PC-9 (cell line): ENCODE measurements at regions not wholly inside any gene's neighbourhood (a gene's known extent, or its start where the extent isn't known, plus 50 kb on each side); places are given as distances from the start of the nearest gene placed in this dataset.
"Not testable (repeated sequence)": the region's sequence is repeated elsewhere in the genome, so short reads cannot be mapped to it uniquely, and the experiment has no call there.

ENCODE experiments used
- BruUV-seq: library from RNA; stranded (reverse); fragments of 400-500 nt; replicated peaks from 2 replicates; lab custom pipeline; 2021; lab: Mats Ljungman, UMichigan
- CTCF ChIA-PET: fragments of 300-600 bp; sonication (Branson Sonifier 250); formaldehyde crosslinking; loops from one replicate; lab custom pipeline; 2022; ENCODE audit warnings: antibody characterized with exemption; lab: Charles Lee
- POLR2A ChIA-PET: fragments of 300-600 bp; sonication (Branson Sonifier 250); formaldehyde crosslinking; loops from one replicate; lab custom pipeline; 2022; ENCODE audit warnings: antibody characterized with exemption; ENCODE audit not compliant: unreplicated experiment; lab: Charles Lee
- DNase-seq, 2 experiments: peaks; one replicate each; pipeline versions ENCODE4 v3.0.0 to v3.0.0-alpha.2; 2015 to 2022; ENCODE audit warnings: mixed read lengths in 1 of 2
- H2AFZ ChIP-seq: fragments of 200-600 bp; sonication (generic); 2 replicates; pipeline ENCODE4 v1.8.1; 2017; ENCODE audit warnings: antibody characterized with exemption
- H3F3A ChIP-seq: fragments of 200-600 bp; sonication (generic); 2 replicates; pipeline ENCODE4 v1.8.1; 2017; ENCODE audit warnings: antibody characterized with exemption, mild to moderate bottlenecking, low read depth; ENCODE audit not compliant: insufficient read depth
- H3K27ac ChIP-seq: fragments of 200-600 bp; sonication (generic); 2 replicates; pipeline ENCODE4 v1.6.1; 2016; ENCODE audit warnings: mixed run types
- H3K27me3 ChIP-seq: fragments of 200-600 bp; sonication (generic); 2 replicates; pipeline ENCODE4 v1.6.1; 2016; ENCODE audit warnings: low read depth, mixed run types; ENCODE audit not compliant: insufficient read depth
- H3K36me3 ChIP-seq: fragments of 200-600 bp; sonication (generic); 2 replicates; pipeline ENCODE4 v1.6.1; 2016; ENCODE audit warnings: low read depth, mixed run types
- H3K4me1 ChIP-seq: fragments of 200-600 bp; sonication (generic); replicated peaks from 2 replicates; pipeline ENCODE4 v1.6.1; 2016; ENCODE audit warnings: mixed run types; ENCODE audit not compliant: insufficient read depth
- H3K4me2 ChIP-seq: fragments of 200-600 bp; sonication (generic); 2 replicates; pipeline ENCODE4 v1.6.1; 2017; ENCODE audit warnings: mixed run types
- H3K4me3 ChIP-seq: fragments of 200-600 bp; sonication (generic); 2 replicates; pipeline ENCODE4 v1.6.1; 2016; ENCODE audit warnings: mixed run types
- H3K79me2 ChIP-seq: fragments of 200-600 bp; sonication (generic); 2 replicates; pipeline ENCODE4 v1.6.1; 2017; ENCODE audit warnings: low read depth, mixed run types
- H3K9me2 ChIP-seq: fragments of 200-600 bp; sonication (generic); 2 replicates; pipeline ENCODE4 v1.8.1; 2017; ENCODE audit warnings: mild to moderate bottlenecking; ENCODE audit not compliant: insufficient read depth
- H3K9me3 ChIP-seq: fragments of 200-600 bp; sonication (generic); 2 replicates; pipeline ENCODE4 v1.8.1; 2016; ENCODE audit warnings: low read depth; ENCODE audit not compliant: insufficient read depth
- H4K20me1 ChIP-seq: fragments of 200-600 bp; sonication (generic); 2 replicates; pipeline ENCODE4 v1.8.1; 2017; ENCODE audit not compliant: insufficient read depth
- EZH2 ChIP-seq: fragments of 200-600 bp; sonication (generic); IDR thresholded peaks from 2 replicates; pipeline ENCODE4 v1.8.0; 2017; ENCODE audit warnings: antibody characterized with exemption, low read depth
- intact Hi-C: fragments of 100-400 bp; cut with micrococcal nuclease; formaldehyde crosslinking; loops from one replicate; pipeline ENCODE4 v1.10.0; 2022; ENCODE audit not compliant: unreplicated experiment
- TF ChIP-seq, protein P1 (sequence below): fragments of 200-600 bp; sonication (generic); conservative IDR thresholded peaks from 2 replicates; pipeline ENCODE4 v1.6.1; 2017; ENCODE audit warnings: mixed run types, antibody characterized with exemption, mild to moderate bottlenecking, moderate library complexity

DNA sequence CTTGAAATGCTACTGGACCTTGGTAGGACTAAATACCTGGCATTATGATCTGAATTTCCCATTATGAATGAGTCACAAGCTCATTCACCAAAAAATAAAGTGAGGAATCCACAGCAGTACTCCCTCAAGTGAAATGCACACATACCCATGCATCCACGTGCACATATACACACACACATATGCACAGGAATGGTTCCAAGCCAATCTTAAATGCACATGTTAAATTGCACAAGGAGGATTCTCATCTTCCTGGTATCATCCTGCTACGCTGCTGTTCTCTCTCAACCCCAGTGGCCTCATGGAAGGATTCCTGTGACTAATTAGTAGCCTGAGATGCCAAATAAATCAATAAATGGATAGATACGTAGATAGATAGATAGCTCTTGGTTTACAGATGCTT lies 132.1 kb upstream of the KLF12 start:
- H4K20me1 ChIP-seq, result no peaks in the 10 kb centered on the region
- POLR2A ChIA-PET, result no interaction called here
- no peaks in the 10 kb centered on the region for H3K4me1 ChIP-seq
- H3K9me2 ChIP-seq, result no peaks in the 10 kb centered on the region
- H3K4me3 ChIP-seq, result no peak overlapping the region
- no peaks in the 10 kb centered on the region for H3K9me3 ChIP-seq
- H3K36me3 ChIP-seq, result no peaks in the 10 kb centered on the region
- CTCF ChIA-PET, result interaction anchor here (0.6 kb wide), 1 partner anchor 20 kb away, joined by 4 read pairs; no protein-coding TSS in a partner anchor
- no peak overlapping the region for H3K27ac ChIP-seq
- TF ChIP-seq, protein P1, sequence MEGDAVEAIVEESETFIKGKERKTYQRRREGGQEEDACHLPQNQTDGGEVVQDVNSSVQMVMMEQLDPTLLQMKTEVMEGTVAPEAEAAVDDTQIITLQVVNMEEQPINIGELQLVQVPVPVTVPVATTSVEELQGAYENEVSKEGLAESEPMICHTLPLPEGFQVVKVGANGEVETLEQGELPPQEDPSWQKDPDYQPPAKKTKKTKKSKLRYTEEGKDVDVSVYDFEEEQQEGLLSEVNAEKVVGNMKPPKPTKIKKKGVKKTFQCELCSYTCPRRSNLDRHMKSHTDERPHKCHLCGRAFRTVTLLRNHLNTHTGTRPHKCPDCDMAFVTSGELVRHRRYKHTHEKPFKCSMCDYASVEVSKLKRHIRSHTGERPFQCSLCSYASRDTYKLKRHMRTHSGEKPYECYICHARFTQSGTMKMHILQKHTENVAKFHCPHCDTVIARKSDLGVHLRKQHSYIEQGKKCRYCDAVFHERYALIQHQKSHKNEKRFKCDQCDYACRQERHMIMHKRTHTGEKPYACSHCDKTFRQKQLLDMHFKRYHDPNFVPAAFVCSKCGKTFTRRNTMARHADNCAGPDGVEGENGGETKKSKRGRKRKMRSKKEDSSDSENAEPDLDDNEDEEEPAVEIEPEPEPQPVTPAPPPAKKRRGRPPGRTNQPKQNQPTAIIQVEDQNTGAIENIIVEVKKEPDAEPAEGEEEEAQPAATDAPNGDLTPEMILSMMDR, result no peak
- TF ChIP-seq EZH2, result no peak
- intact Hi-C loops, result no loop called here
- no peaks in the 10 kb centered on the region for H3K27me3 ChIP-seq
- H3K79me2 ChIP-seq, result no peaks in the 10 kb centered on the region
- H2AFZ ChIP-seq, result no peak overlapping the region
- no peak overlapping the region for H3K4me2 ChIP-seq
- no TSS peak for BruUV-seq
- DNase-seq, result no peak
- H3F3A ChIP-seq, result no peaks in the 10 kb centered on the region

DNA sequence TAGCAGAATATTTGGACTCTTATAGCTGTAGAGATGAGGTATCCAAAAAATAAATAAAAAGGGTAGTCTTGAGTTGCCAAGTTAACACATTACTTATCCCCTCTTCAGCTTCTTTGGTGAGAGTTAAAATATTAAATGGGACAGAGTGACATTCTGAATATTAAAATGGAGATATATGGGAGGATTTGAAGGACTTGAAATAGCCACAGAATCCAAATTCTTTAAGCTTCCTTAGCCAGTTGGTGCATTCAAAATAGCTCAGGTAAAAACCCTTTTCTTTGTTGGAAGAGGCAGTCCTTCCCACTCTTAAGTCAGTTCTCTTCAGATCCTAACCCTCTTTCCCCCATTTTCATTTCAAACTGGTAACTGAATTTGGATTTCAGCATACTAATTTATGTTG lies 130.1 kb upstream of the KLF12 start:
- no peak overlapping the region for H2AFZ ChIP-seq
- intact Hi-C loops, result no loop called here
- no peak overlapping the region for H3K4me3 ChIP-seq
- no peaks in the 10 kb centered on the region for H3K36me3 ChIP-seq
- DNase-seq, result no peak
- H3K27me3 ChIP-seq, result no peaks in the 10 kb centered on the region
- no peaks in the 10 kb centered on the region for H4K20me1 ChIP-seq
- H3K27ac ChIP-seq, result no peak overlapping the region
- ChIA-PET CTCF (no interaction called here), POLR2A (interaction anchor here (0.6 kb wide), 1 partner anchor 10 kb away, joined by 9 read pairs; no protein-coding TSS in a partner anchor)
- no peaks in the 10 kb centered on the region for H3F3A ChIP-seq
- no peak for TF ChIP-seq EZH2
- TF ChIP-seq, protein P1, result no peak
- H3K79me2 ChIP-seq, result no peaks in the 10 kb centered on the region
- no TSS peak for BruUV-seq
- H3K9me3 ChIP-seq, result no peaks in the 10 kb centered on the region
- no peaks in the 10 kb centered on the region for H3K9me2 ChIP-seq
- no peak overlapping the region for H3K4me2 ChIP-seq
- no peaks in the 10 kb centered on the region for H3K4me1 ChIP-seq

DNA sequence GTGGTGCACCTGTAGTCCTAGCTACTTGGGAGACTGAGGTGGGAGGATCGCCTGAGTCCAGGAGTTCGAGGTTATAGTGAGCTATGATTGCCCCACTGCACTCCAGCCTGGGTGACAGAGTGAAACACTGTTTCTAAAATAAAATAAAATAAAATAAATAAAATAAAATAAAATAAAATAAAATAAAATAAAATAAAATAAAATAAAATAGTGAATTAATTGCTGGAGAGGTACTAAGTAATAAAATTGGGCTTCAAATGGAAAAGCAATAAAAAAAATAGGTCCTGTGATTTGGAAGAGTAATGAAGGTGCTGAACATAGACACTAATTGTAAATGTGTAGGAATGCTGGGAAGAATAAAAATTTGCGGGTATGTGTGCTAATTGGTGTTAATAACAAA lies 126.2 kb upstream of the KLF12 start:
- H3K79me2 ChIP-seq, H3K27me3 ChIP-seq, H3K4me3 ChIP-seq, H3K4me1 ChIP-seq, H3K9me2 ChIP-seq, H4K20me1 ChIP-seq, H3F3A ChIP-seq, POLR2A ChIA-PET, BruUV-seq, intact Hi-C loops, H3K36me3 ChIP-seq, H2AFZ ChIP-seq, DNase-seq, H3K9me3 ChIP-seq, H3K4me2 ChIP-seq, H3K27ac ChIP-seq: not testable (repeated sequence)
- CTCF ChIA-PET, result interaction anchor here (0.6 kb wide), 1 partner anchor 302 kb away, joined by 3 read pairs; no protein-coding TSS in a partner anchor

- H3K9me3 ChIP-seq, result no peaks in the 10 kb centered on the region
- ChIA-PET CTCF (no interaction called here), POLR2A (no interaction called here)
- H4K20me1 ChIP-seq, result no peaks in the 10 kb centered on the region
- no peaks in the 10 kb centered on the region for H3K27me3 ChIP-seq
- no peak for TF ChIP-seq EZH2
- TF ChIP-seq, protein P1, result no peak
- H3K9me2 ChIP-seq, result no peaks in the 10 kb centered on the region
- no peaks in the 10 kb centered on the region for H3K36me3 ChIP-seq
- DNase-seq, result no peak
- no TSS peak for BruUV-seq
- no peaks in the 10 kb centered on the region for H3K4me1 ChIP-seq
- intact Hi-C loops, result no loop called here
- no peak overlapping the region for H3K4me2 ChIP-seq
- H3K79me2 ChIP-seq, result no peaks in the 10 kb centered on the region
- no peak overlapping the region for H2AFZ ChIP-seq
- no peak overlapping the region for H3K27ac ChIP-seq
- H3K4me3 ChIP-seq, result no peak overlapping the region
- H3F3A ChIP-seq, result no peaks in the 10 kb centered on the region
Measured at GRCh38 chr13:74259641-74260040, 125.4 kb upstream of the KLF12 start.
